H9 (cell line): ENCODE measurements at regions not wholly inside any gene's neighbourhood (a gene's known extent, or its start where the extent isn't known, plus 50 kb on each side); places are given as distances from the start of the nearest gene placed in this dataset.

ENCODE experiments used
- DNase-seq: peaks from one replicate; pipeline ENCODE4 v3.0.0-alpha.2; 2017
- H2AFZ ChIP-seq: one replicate; pipeline ENCODE4 v1.6.1; 2013; ENCODE audit warnings: mild to moderate bottlenecking, low read length, control low read depth, moderate library complexity
- H2AK5ac ChIP-seq: 2 replicates; pipeline ENCODE4 v1.6.1; 2013; ENCODE audit warnings: low read length, control low read depth, mixed read lengths; ENCODE audit not compliant: insufficient read length
- H2BK120ac ChIP-seq: one replicate; pipeline ENCODE4 v1.6.1; 2013; ENCODE audit warnings: low read depth, mild to moderate bottlenecking, low read length, control low read depth, inconsistent platforms; ENCODE audit not compliant: poor library complexity, severe bottlenecking
- H2BK12ac ChIP-seq: 2 replicates; pipeline ENCODE4 v1.6.1; 2013; ENCODE audit warnings: low read length, control low read depth, mixed read lengths, low read depth; ENCODE audit not compliant: insufficient read length
- H2BK15ac ChIP-seq: 2 replicates; pipeline ENCODE4 v1.6.1; 2013; ENCODE audit warnings: low read depth, low read length, control low read depth
- H2BK20ac ChIP-seq: one replicate; pipeline ENCODE4 v1.6.1; 2013; ENCODE audit warnings: low read depth, mild to moderate bottlenecking, low read length, control low read depth, inconsistent platforms; ENCODE audit not compliant: poor library complexity, severe bottlenecking
- H2BK5ac ChIP-seq: 2 replicates; pipeline ENCODE4 v1.6.1; 2013; ENCODE audit warnings: low read length, control low read depth, mixed read lengths; ENCODE audit not compliant: insufficient read length
- H3K14ac ChIP-seq: 2 replicates; pipeline ENCODE4 v1.6.1; 2013; ENCODE audit warnings: low read length, control low read depth; ENCODE audit not compliant: insufficient read depth
- H3K18ac ChIP-seq: 2 replicates; pipeline ENCODE4 v1.6.1; 2013; ENCODE audit warnings: low read depth, mild to moderate bottlenecking, mixed read lengths, low read length, control low read depth; ENCODE audit not compliant: insufficient read length
- H3K23ac ChIP-seq: 2 replicates; pipeline ENCODE4 v1.6.1; 2013; ENCODE audit warnings: low read length, control low read depth, mixed read lengths, low read depth; ENCODE audit not compliant: insufficient read length
- H3K23me2 ChIP-seq: 2 replicates; pipeline ENCODE4 v1.6.1; 2013; ENCODE audit warnings: low read depth, mild to moderate bottlenecking, mixed read lengths, low read length, control low read depth; ENCODE audit not compliant: insufficient read length, poor library complexity, severe bottlenecking
- H3K27ac ChIP-seq: 2 replicates; pipeline ENCODE4 v1.5.1; 2013; ENCODE audit warnings: low read length, control low read depth, mixed read lengths, low read depth; ENCODE audit not compliant: insufficient read length
- H3K27me3 ChIP-seq: 2 replicates; pipeline ENCODE4 v1.6.1; 2013; ENCODE audit warnings: low read length, control low read depth, inconsistent platforms; ENCODE audit not compliant: insufficient read depth
- H3K4ac ChIP-seq: 2 replicates; pipeline ENCODE4 v1.6.1; 2013; ENCODE audit warnings: low read depth, mild to moderate bottlenecking, control low read depth, inconsistent platforms, low read length, moderate library complexity
- H3K4me1 ChIP-seq: 2 replicates; pipeline ENCODE4 v1.6.1; 2013; ENCODE audit warnings: low read length, control low read depth, inconsistent platforms; ENCODE audit not compliant: insufficient read depth
- H3K4me2 ChIP-seq: 2 replicates; pipeline ENCODE4 v1.6.1; 2013; ENCODE audit warnings: low read length, control low read depth, mixed read lengths; ENCODE audit not compliant: insufficient read length, insufficient read depth
- H3K56ac ChIP-seq: 2 replicates; pipeline ENCODE4 v1.6.1; 2013; ENCODE audit warnings: low read depth, mild to moderate bottlenecking, mixed read lengths, low read length, control low read depth; ENCODE audit not compliant: insufficient read length
- H3K79me1 ChIP-seq: 2 replicates; pipeline ENCODE4 v1.6.1; 2013; ENCODE audit warnings: low read depth, mild to moderate bottlenecking, moderate library complexity, low read length, control low read depth, inconsistent platforms; ENCODE audit not compliant: insufficient read depth, poor library complexity, severe bottlenecking
- H3K79me2 ChIP-seq: 2 replicates; pipeline ENCODE4 v1.6.1; 2013; ENCODE audit warnings: low read length, control low read depth, inconsistent platforms; ENCODE audit not compliant: insufficient read depth
- H3K9ac ChIP-seq: 2 replicates; pipeline ENCODE4 v1.6.1; 2013; ENCODE audit warnings: low read length, control low read depth, mixed read lengths; ENCODE audit not compliant: insufficient read length; ENCODE audit errors: extremely low read depth
- H3K9me3 ChIP-seq: one replicate; pipeline ENCODE4 v1.6.1; 2013; ENCODE audit warnings: low read depth, low read length, inconsistent platforms; ENCODE audit not compliant: control insufficient read depth
- H3T11ph ChIP-seq: one replicate; pipeline ENCODE4 v1.6.1; 2013; ENCODE audit warnings: mild to moderate bottlenecking, low read length, control low read depth, inconsistent platforms
- H4K20me1 ChIP-seq: one replicate; pipeline ENCODE4 v1.6.1; 2013; ENCODE audit not compliant: control insufficient read depth, insufficient read length, insufficient read depth
- H4K5ac ChIP-seq: 2 replicates; pipeline ENCODE4 v1.6.1; 2013; ENCODE audit warnings: low read depth, mild to moderate bottlenecking, mixed read lengths, low read length, control low read depth; ENCODE audit not compliant: insufficient read length
- H4K8ac ChIP-seq: replicated peaks from 2 replicates; pipeline ENCODE4 v1.6.1; 2013; ENCODE audit warnings: low read length, control low read depth, mixed read lengths, low read depth; ENCODE audit not compliant: insufficient read length
- H4K91ac ChIP-seq: 2 replicates; pipeline ENCODE4 v1.6.1; 2013; ENCODE audit warnings: low read depth, mild to moderate bottlenecking, moderate library complexity, mixed read lengths, low read length, control low read depth; ENCODE audit not compliant: insufficient read length
- H3K27ac Mint-ChIP-seq, 3 experiments: 2 replicates in 2 of 3; 3 replicates in 1 of 3; pipeline ENCODE4 v1.8.0; 2020 to 2021; ENCODE audit warnings: mixed read lengths in 3 of 3, mild to moderate bottlenecking in 1 of 3, moderate library complexity in 1 of 3
- H3K27me3 Mint-ChIP-seq: 2 replicates; pipeline ENCODE4 v1.8.0; 2021; ENCODE audit warnings: low read depth, mild to moderate bottlenecking, moderate library complexity, mixed read lengths
- H3K36me3 Mint-ChIP-seq, 3 experiments: 2 replicates in 2 of 3; 3 replicates in 1 of 3; pipeline ENCODE4 v1.8.0; 2020 to 2021; ENCODE audit warnings: low read depth in 3 of 3, mixed read lengths in 3 of 3; ENCODE audit not compliant: insufficient read depth in 1 of 3
- H3K4me1 Mint-ChIP-seq, 2 experiments: 2 replicates each; pipeline ENCODE4 v1.8.0; 2020; ENCODE audit warnings: mixed read lengths in 2 of 2
- H3K4me3 Mint-ChIP-seq, 2 experiments: 2 replicates in 1 of 2; 3 replicates in 1 of 2; pipeline ENCODE4 v1.8.0; 2020 to 2021; ENCODE audit warnings: mild to moderate bottlenecking in 2 of 2, mixed read lengths in 2 of 2, moderate library complexity in 1 of 2
- H3K9me3 Mint-ChIP-seq, 2 experiments: 2 replicates in 1 of 2; 3 replicates in 1 of 2; pipeline ENCODE4 v1.8.0; 2020; ENCODE audit warnings: mild to moderate bottlenecking in 2 of 2, mixed read lengths in 2 of 2, moderate library complexity in 1 of 2
- CTCF ChIP-seq: fragments of 200-600 bp; sonication (generic); conservative IDR thresholded peaks from 3 replicates; pipeline ENCODE4 v1.8.0; 2021; ENCODE audit warnings: antibody characterized with exemption, mild to moderate bottlenecking
- WGBS: extraction: QIAGEN DNeasy Blood & Tissue Kit; methylation state at CpG from one replicate; pipeline ENCODE4 v1.1.7; 2013; ENCODE audit warnings: missing lambda C conversion rate, low lambda C conversion rate, mixed read lengths; ENCODE audit not compliant: insufficient read length; ENCODE audit errors: extremely low coverage; 5-methylcytosine and 5-hydroxymethylcytosine counted together

DNA sequence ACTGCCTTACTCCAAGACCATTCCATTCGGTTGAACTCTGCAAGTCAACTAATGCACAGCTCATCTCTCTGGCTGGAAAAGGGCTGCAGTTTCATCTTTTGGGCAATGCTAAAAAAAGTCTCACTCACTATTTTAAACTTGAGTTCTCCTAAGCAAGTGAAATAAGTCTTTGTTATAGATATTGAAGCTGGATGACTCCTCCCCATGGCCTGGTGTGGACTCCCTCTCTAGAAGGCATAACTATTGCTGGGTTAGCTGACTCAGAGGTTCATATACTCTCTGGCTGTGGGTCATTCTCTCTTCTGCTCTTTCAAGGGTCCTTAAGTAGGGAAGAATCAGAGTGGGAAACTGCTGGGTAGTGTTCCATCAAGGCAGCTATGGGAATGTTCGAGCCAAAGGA, 88.0 kb downstream of the XCL2 start:
- no peak for TF ChIP-seq CTCF
- WGBS = no CpG with 5 or more reads among the region's 2 CpGs

More for the DNA sequence above, 88.0 kb downstream of the XCL2 start:
- Mint-ChIP-seq H3K27ac (no peak overlapping the region), H3K27me3 (no peaks in the 10 kb centered on the region), H3K4me1 (0 out of 4 replicates have a peak, but pooled peaks cover 0 to 2% of the 10 kb centered on the region in 2 experiments), H3K9me3 (peaks cover 22 to 36% of the 10 kb centered on the region in 2 experiments), H3K36me3 (peaks cover 10 to 35% (median 19%) of the 10 kb centered on the region in 3 experiments), H3K4me3 (no peak overlapping the region)
- DNase-seq = no peak
- no peak overlapping the region for H2AK5ac ChIP-seq
- H3K23ac ChIP-seq = no peak overlapping the region
- no peak overlapping the region for H2BK5ac ChIP-seq
- H2BK20ac ChIP-seq = no peak overlapping the region
- H3K9me3 ChIP-seq = no peaks in the 10 kb centered on the region
- H3K18ac ChIP-seq = no peak overlapping the region
- no peak overlapping the region for H3K9ac ChIP-seq
- no peaks in the 10 kb centered on the region for H3K27me3 ChIP-seq
- no peaks in the 10 kb centered on the region for H3K79me1 ChIP-seq
- H3K14ac ChIP-seq = no peak overlapping the region
- H3K4me2 ChIP-seq = no peak overlapping the region
- H2BK120ac ChIP-seq = no peak overlapping the region
- no peak overlapping the region for H3K27ac ChIP-seq
- H3K4ac ChIP-seq = no peak overlapping the region
- no peaks in the 10 kb centered on the region for H4K20me1 ChIP-seq
- H3K79me2 ChIP-seq = no peaks in the 10 kb centered on the region
- no peak overlapping the region for H3T11ph ChIP-seq
- no peak overlapping the region for H3K56ac ChIP-seq
- H4K91ac ChIP-seq = no peak overlapping the region
- no peak overlapping the region for H4K5ac ChIP-seq
- H2BK12ac ChIP-seq = no peak overlapping the region
- no peak overlapping the region for H2BK15ac ChIP-seq
- H3K4me1 ChIP-seq = no peaks in the 10 kb centered on the region
- no peak overlapping the region for H4K8ac ChIP-seq
- no peaks in the 10 kb centered on the region for H3K23me2 ChIP-seq
- no peak overlapping the region for H2AFZ ChIP-seq
